ENCODE measurements at regions not wholly inside any gene's neighbourhood (a gene's known extent, or its start where the extent isn't known, plus 50 kb on each side); places are given as distances from the start of the nearest gene placed in this dataset.

DNA sequence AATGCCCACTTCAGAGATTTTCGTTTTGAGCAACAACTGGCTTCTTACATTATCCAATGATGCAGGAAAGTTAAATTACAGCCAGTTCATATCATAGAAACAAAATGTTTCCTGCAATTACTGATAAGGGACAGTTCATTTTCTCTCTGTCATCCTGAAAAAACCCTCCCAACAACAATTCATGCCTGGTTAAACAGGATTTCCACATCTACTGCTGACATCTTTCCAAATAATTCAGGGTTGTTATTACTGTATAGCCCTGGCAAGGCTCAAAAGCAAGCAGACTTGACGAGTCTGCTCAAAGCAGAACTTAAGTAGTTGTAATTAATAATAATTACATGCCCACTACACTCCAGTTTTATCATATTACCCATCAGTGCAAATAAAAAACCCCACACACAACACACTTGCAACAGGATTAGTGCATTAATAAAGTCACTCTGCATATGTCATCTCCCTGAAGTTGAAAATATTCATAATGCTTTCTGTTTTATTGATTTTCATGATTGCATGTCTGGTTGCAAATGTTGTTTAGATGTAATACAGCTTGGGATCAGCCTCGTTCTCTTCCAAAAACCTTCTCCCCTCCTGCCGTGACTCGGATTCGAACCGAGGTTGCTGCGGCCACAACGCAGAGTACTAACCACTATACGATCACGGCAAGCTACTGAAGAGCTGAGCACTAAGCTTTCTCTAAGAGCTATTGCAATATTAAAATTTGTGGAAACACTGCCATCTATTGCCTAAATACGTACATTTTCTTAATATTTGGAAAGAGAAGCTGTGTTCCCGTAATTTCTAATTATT lies 119.6 kb upstream of the NFIB start:
- TF ChIP-seq EZH2 (IDR thresholded peaks at IDR 0.05; ENCODE audit: low read length, unreplicated experiment) (no peak), CTCF (conservative IDR thresholded peaks at IDR 0.05; ENCODE audit: low read depth, low read length) (peak; percentile 56)

Data from PC-3 (cell line).